NOMO-1 treated with DMSO at 0.1 percent for 48 hours (cell line): ENCODE measurements at regions not wholly inside any gene's neighbourhood (a gene's known extent, or its start where the extent isn't known, plus 50 kb on each side); places are given as distances from the start of the nearest gene placed in this dataset.

Source experiments
- DNase-seq: peaks from one replicate; lab custom pipeline; 2025; ENCODE audit not compliant: unreplicated experiment; lab: John Stamatoyannopoulos, UW

GRCh38 chr3:170784406-170784805 lies 85.6 kb downstream of the RPL22L1 start:
- DNase-seq = no peak

GRCh38 chr3:170780955-170781354 lies 89.0 kb downstream of the RPL22L1 start:
- no peak for DNase-seq

- DNase-seq = no peak
These were observed 89.5 kb downstream of the RPL22L1 start for GRCh38 chr3:170780471-170780870.

GRCh38 chr3:170778240-170779217 lies 91.5 kb downstream of the RPL22L1 start:
- no peak for DNase-seq

GRCh38 chr3:170777564-170777926 lies 92.5 kb downstream of the RPL22L1 start:
- DNase-seq = no peak

GRCh38 chr3:170776887-170777563 lies 93.0 kb downstream of the RPL22L1 start:
- no peak for DNase-seq

- no peak for DNase-seq
These were observed 96.1 kb downstream of the RPL22L1 start for GRCh38 chr3:170773682-170774425.

GRCh38 chr3:170772175-170772574 lies 97.8 kb downstream of the RPL22L1 start:
- DNase-seq = no peak

GRCh38 chr3:170768334-170768801 lies 101.6 kb downstream of the RPL22L1 start:
- DNase-seq = no peak

GRCh38 chr3:170767576-170767941 lies 102.4 kb downstream of the RPL22L1 start:
- DNase-seq = no peak

- peak; percentile 27 for DNase-seq
These were observed 103.0 kb downstream of the RPL22L1 start for GRCh38 chr3:170766823-170767575.

GRCh38 chr3:170766253-170766652 lies 103.7 kb downstream of the RPL22L1 start:
- DNase-seq = no peak

- no peak for DNase-seq
These were observed 104.4 kb downstream of the RPL22L1 start for GRCh38 chr3:170765419-170766078.

- DNase-seq = no peak
These were observed 106.0 kb downstream of the RPL22L1 start for GRCh38 chr3:170764017-170764416.

- DNase-seq = no peak
These were observed 107.9 kb downstream of the RPL22L1 start for GRCh38 chr3:170762064-170762463.

GRCh38 chr3:170761103-170761502 lies 108.9 kb downstream of the RPL22L1 start:
- DNase-seq = no peak

- DNase-seq = no peak
These were observed 109.8 kb downstream of the RPL22L1 start for GRCh38 chr3:170760174-170760526.

GRCh38 chr3:170759511-170760173 lies 110.4 kb downstream of the RPL22L1 start:
- DNase-seq = no peak

- no peak for DNase-seq
These were observed 113.0 kb downstream of the RPL22L1 start for GRCh38 chr3:170757038-170757437.

- no peak for DNase-seq
These were observed 115.7 kb downstream of the RPL22L1 start for GRCh38 chr3:170754311-170754693.
